HCT116 (cell line): ENCODE measurements at regions not wholly inside any gene's neighbourhood (a gene's known extent, or its start where the extent isn't known, plus 50 kb on each side); places are given as distances from the start of the nearest gene placed in this dataset.

Experiments
- ATAC-seq: fragments of 200-7000 bp; cut with Tn5 transposase; 2 replicates; pipeline ENCODE4 v1.9.1; 2020; ENCODE audit warnings: mild to moderate bottlenecking, moderate library complexity
- BruUV-seq: library from RNA; stranded (reverse); fragments of 400-500 nt; replicated peaks from 2 replicates; lab custom pipeline; 2021; lab: Mats Ljungman, UMichigan
- CTCF ChIA-PET: fragments of 300-600 bp; sonication (Branson Sonifier 250); formaldehyde crosslinking; loops from one replicate; lab custom pipeline; 2021; ENCODE audit warnings: antibody characterized with exemption; lab: Charles Lee
- POLR2A ChIA-PET: fragments of 300-600, 350-600 bp; sonication (Branson Sonifier 250); formaldehyde crosslinking; loops from one replicate; lab custom pipeline; 2021; ENCODE audit warnings: antibody characterized with exemption; lab: Charles Lee
- RAD21 ChIA-PET, 2 experiments: fragments of 300-600 bp; sonication (Branson Sonifier 250); formaldehyde crosslinking; loops; one replicate each; lab custom pipeline; 2023; ENCODE audit warnings: low total read pairs in 2 of 2; ENCODE audit not compliant: uncharacterized antibody in 2 of 2, unreplicated experiment in 2 of 2, low non-redundant PET in 1 of 2; lab: Charles Lee
- DNase-seq: peaks from one replicate; pipeline ENCODE4 v3.0.0-alpha.2; 2010; ENCODE audit warnings: low read depth, low spot score
- H2AFZ ChIP-seq: fragments of 200-600 bp; shearing (Covaris generic), sonication (generic); 2 replicates; pipeline ENCODE4 v1.6.1; 2017; ENCODE audit warnings: low read depth, mixed run types, mixed read lengths, antibody characterized with exemption, low read length; ENCODE audit not compliant: poor library complexity, severe bottlenecking
- H3K27ac ChIP-seq: 2 replicates; pipeline ENCODE4 v1.5.1; 2012; ENCODE audit warnings: low read depth, low read length
- H3K27me3 ChIP-seq: fragments of 200-600 bp; sonication (generic); 2 replicates; pipeline ENCODE4 v1.6.1; 2016; ENCODE audit warnings: mixed run types, low read length, mixed read lengths; ENCODE audit not compliant: insufficient read depth
- H3K36me3 ChIP-seq, 2 experiments: fragments of 200-500 bp in 1 of 2; fragments of 200-600 bp in 1 of 2; sonication (Bioruptor generic) in 1 of 2; sonication (generic) in 1 of 2; 2 replicates each; pipeline versions ENCODE4 v1.5.1 to v1.6.1; 2014 to 2016; ENCODE audit warnings: low read length in 2 of 2, inconsistent platforms in 1 of 2, mixed read lengths in 1 of 2, mixed run types in 1 of 2; ENCODE audit not compliant: insufficient read depth in 2 of 2, control insufficient read depth in 1 of 2
- H3K4me1 ChIP-seq, 2 experiments: fragments of 200-600 bp in 1 of 2; sonication (generic) in 1 of 2; 2 replicates each; pipeline versions ENCODE4 v1.5.1 to v1.6.1; 2012 to 2017; ENCODE audit warnings: low read length in 2 of 2, inconsistent platforms in 1 of 2, mild to moderate bottlenecking in 1 of 2, mixed read lengths in 1 of 2, mixed run types in 1 of 2, moderate library complexity in 1 of 2; ENCODE audit not compliant: insufficient read depth in 2 of 2, control insufficient read depth in 1 of 2
- H3K4me2 ChIP-seq: fragments of 200-600 bp; sonication (generic); 2 replicates; pipeline ENCODE4 v1.6.1; 2017; ENCODE audit warnings: mixed run types, low read length, mixed read lengths
- H3K4me3 ChIP-seq, 2 experiments: fragments of 200-600 bp in 1 of 2; sonication (generic) in 1 of 2; replicated peaks in 1 of 2; 2 replicates each; pipeline ENCODE4 v1.5.1; 2011 to 2016; ENCODE audit warnings: low read length in 2 of 2, control low read depth in 1 of 2, low read depth in 1 of 2, mild to moderate bottlenecking in 1 of 2, mixed read lengths in 1 of 2, mixed run types in 1 of 2
- H3K79me2 ChIP-seq: fragments of 200-600 bp; sonication (generic); 2 replicates; pipeline ENCODE4 v1.6.1; 2017; ENCODE audit warnings: mild to moderate bottlenecking, mixed run types, low read length, moderate library complexity, mixed read lengths; ENCODE audit not compliant: insufficient read depth
- H3K9ac ChIP-seq: fragments of 200-600 bp; sonication (generic); 2 replicates; pipeline ENCODE4 v1.6.1; 2016; ENCODE audit warnings: low read length, mixed read lengths
- H3K9me2 ChIP-seq: fragments of 200-600 bp; sonication (generic), shearing (Covaris generic); 2 replicates; pipeline ENCODE4 v1.6.1; 2017; ENCODE audit warnings: mixed run types, mild to moderate bottlenecking, moderate library complexity; ENCODE audit not compliant: insufficient read depth
- H3K9me3 ChIP-seq, 2 experiments: fragments of 200-500 bp in 1 of 2; fragments of 200-600 bp in 1 of 2; sonication (Bioruptor generic) in 1 of 2; sonication (generic) in 1 of 2; 2 replicates each; pipeline ENCODE4 v1.6.1; 2014 to 2017; ENCODE audit warnings: low read length in 2 of 2, mixed read lengths in 2 of 2, inconsistent platforms in 1 of 2, low read depth in 1 of 2, mild to moderate bottlenecking in 1 of 2, mixed run types in 1 of 2, moderate library complexity in 1 of 2; ENCODE audit not compliant: control insufficient read depth in 1 of 2, insufficient read depth in 1 of 2
- H4K20me1 ChIP-seq: fragments of 200-600 bp; sonication (generic), shearing (Covaris generic); 2 replicates; pipeline ENCODE4 v1.6.1; 2017; ENCODE audit warnings: mixed run types, mild to moderate bottlenecking, moderate library complexity; ENCODE audit not compliant: insufficient read depth
- CBX3 ChIP-seq: IDR thresholded peaks from 2 replicates; pipeline ENCODE4 v1.6.1; 2012; ENCODE audit warnings: low read depth
- CEBPB ChIP-seq: IDR thresholded peaks from 2 replicates; pipeline ENCODE4 v1.6.1; 2012; ENCODE audit warnings: low read depth
- EGR1 ChIP-seq: IDR thresholded peaks from 2 replicates; pipeline ENCODE4 v1.6.1; 2012; ENCODE audit warnings: low read depth
- EZH2phosphoT487 ChIP-seq: fragments of 200-600 bp; IDR thresholded peaks from 2 replicates; pipeline ENCODE4 v1.6.1; 2018; ENCODE audit warnings: antibody characterized with exemption, borderline replicate concordance
- FOSL1 ChIP-seq: IDR thresholded peaks from 2 replicates; pipeline ENCODE4 v1.6.1; 2012; ENCODE audit warnings: low read depth
- JUND ChIP-seq: IDR thresholded peaks from 2 replicates; pipeline ENCODE4 v1.6.1; 2012
- MAX ChIP-seq: IDR thresholded peaks from 2 replicates; pipeline ENCODE4 v1.6.1; 2012
- POLR2A ChIP-seq: IDR thresholded peaks from 2 replicates; pipeline ENCODE4 v1.7.0; 2011; ENCODE audit warnings: borderline replicate concordance; ENCODE audit not compliant: insufficient read depth, insufficient read length; ENCODE audit errors: extremely low read depth
- POLR2AphosphoS5 ChIP-seq: IDR thresholded peaks from 2 replicates; pipeline ENCODE4 v1.6.1; 2011; ENCODE audit warnings: mild to moderate bottlenecking, low read depth, low read length, moderate library complexity
- SIN3A ChIP-seq: IDR thresholded peaks from 2 replicates; pipeline ENCODE4 v1.6.1; 2012; ENCODE audit warnings: low read depth
- TCF7L2 ChIP-seq: IDR thresholded peaks from 2 replicates; pipeline ENCODE4 v1.7.0; 2011; ENCODE audit warnings: borderline replicate concordance, inconsistent platforms; ENCODE audit not compliant: insufficient read depth, insufficient read length; ENCODE audit errors: extremely low read depth
- YY1 ChIP-seq: IDR thresholded peaks from 2 replicates; pipeline ENCODE4 v1.6.1; 2011; ENCODE audit warnings: low read length, low read depth, moderate library complexity, mild to moderate bottlenecking; ENCODE audit not compliant: insufficient replicate concordance; ENCODE audit errors: extremely low read depth
- ZFX ChIP-seq: fragments of 450-650 bp; IDR thresholded peaks from 2 replicates; pipeline ENCODE4 v1.6.1; 2017
- ZNF274 ChIP-seq: fragments of 200-500 bp; sonication (Bioruptor generic); IDR thresholded peaks from 2 replicates; pipeline ENCODE4 v1.6.1; 2014; ENCODE audit warnings: mild to moderate bottlenecking, low read depth, low read length, inconsistent platforms
- intact Hi-C: fragments of 100-400 bp; cut with micrococcal nuclease; formaldehyde crosslinking; loops from 2 replicates; pipeline ENCODE4 v1.10.0; 2022
- TF ChIP-seq, protein P1 (sequence below): IDR thresholded peaks from 2 replicates; pipeline ENCODE4 v1.6.1; 2011; ENCODE audit warnings: mild to moderate bottlenecking, low read length, moderate library complexity; ENCODE audit not compliant: insufficient replicate concordance; ENCODE audit errors: extremely low read depth
- TF ChIP-seq, protein P2 (sequence below): IDR thresholded peaks from 2 replicates; pipeline ENCODE4 v1.6.1; 2012

DNA sequence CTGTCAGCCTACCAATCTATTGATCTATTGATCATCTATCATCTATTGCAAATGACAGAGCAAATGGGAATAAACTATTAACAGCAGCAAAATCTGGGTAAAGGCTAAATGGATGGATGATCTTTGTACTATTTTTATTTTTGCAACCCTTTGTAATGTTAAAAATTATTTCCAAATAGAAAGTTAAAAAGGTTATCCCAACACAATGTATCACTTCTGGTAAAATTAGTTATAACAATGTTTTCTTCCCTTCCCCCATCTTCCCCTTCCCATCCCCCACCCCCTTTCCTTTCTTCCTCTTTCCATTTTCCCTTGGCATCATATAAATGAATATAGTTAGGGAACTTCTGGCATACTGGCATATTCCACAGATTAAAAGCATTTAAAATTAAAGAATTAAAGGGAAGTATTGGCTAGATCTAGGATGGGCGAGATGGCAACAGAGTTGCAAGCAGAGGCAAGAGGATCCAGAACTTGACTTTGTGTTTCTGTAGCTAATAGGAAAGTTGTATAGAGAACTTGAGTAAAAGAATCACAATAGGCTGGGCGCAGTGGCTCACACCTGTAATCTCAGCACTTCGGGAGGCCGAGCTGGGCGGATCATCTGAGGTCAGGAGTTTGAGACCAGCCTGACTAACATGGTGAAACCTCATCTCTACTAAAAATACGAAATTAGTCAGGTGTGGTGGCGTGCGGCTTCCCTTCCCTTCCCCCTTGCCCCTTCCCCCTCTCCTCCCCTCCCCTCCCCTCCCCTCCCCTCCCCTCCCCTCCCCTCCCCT lies 66.6 kb upstream of the TAF11L2 start:
- intact Hi-C loops, result no loop called here
- no peak for ATAC-seq
- RAD21 ChIA-PET, result no interaction called here

More for the DNA sequence above, 66.6 kb upstream of the TAF11L2 start:
- Histone ChIP-seq H3K4me1 (no peaks in the 10 kb centered on the region), H3K4me3 (no peak overlapping the region), H3K79me2 (no peaks in the 10 kb centered on the region), H3K4me2 (no peak overlapping the region), H3K27ac (no peak overlapping the region), H3K9me2 (no peaks in the 10 kb centered on the region), H3K36me3 (no peaks in the 10 kb centered on the region), H3K9me3 (peaks cover 0 to 4% of the 10 kb centered on the region in 2 experiments; a peak in 1 of 4 replicates), H2AFZ (no peak overlapping the region), H3K9ac (no peak overlapping the region), H3K27me3 (no peaks in the 10 kb centered on the region), H4K20me1 (no peaks in the 10 kb centered on the region)
- CTCF ChIA-PET, result no interaction called here
- POLR2A ChIA-PET, result no interaction called here
- BruUV-seq, result no TSS peak
- TF ChIP-seq YY1 (no peak), TCF7L2 (no peak), FOSL1 (no peak), ZFX (no peak), ZNF274 (no peak), CBX3 (no peak), EZH2phosphoT487 (no peak), EGR1 (no peak), MAX (no peak), JUND (no peak), POLR2A (no peak), POLR2AphosphoS5 (no peak), SIN3A (no peak), CEBPB (no peak)
- TF ChIP-seq, protein P1, sequence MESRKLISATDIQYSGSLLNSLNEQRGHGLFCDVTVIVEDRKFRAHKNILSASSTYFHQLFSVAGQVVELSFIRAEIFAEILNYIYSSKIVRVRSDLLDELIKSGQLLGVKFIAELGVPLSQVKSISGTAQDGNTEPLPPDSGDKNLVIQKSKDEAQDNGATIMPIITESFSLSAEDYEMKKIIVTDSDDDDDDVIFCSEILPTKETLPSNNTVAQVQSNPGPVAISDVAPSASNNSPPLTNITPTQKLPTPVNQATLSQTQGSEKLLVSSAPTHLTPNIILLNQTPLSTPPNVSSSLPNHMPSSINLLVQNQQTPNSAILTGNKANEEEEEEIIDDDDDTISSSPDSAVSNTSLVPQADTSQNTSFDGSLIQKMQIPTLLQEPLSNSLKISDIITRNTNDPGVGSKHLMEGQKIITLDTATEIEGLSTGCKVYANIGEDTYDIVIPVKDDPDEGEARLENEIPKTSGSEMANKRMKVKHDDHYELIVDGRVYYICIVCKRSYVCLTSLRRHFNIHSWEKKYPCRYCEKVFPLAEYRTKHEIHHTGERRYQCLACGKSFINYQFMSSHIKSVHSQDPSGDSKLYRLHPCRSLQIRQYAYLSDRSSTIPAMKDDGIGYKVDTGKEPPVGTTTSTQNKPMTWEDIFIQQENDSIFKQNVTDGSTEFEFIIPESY, result no peak
- TF ChIP-seq, protein P2, sequence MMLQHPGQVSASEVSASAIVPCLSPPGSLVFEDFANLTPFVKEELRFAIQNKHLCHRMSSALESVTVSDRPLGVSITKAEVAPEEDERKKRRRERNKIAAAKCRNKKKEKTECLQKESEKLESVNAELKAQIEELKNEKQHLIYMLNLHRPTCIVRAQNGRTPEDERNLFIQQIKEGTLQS, result no peak
- no peak for DNase-seq
